Astrocyte (in vitro differentiated cells and primary cell): ENCODE measurements at regions not wholly inside any gene's neighbourhood (a gene's known extent, or its start where the extent isn't known, plus 50 kb on each side); places are given as distances from the start of the nearest gene placed in this dataset.

Experiments
- DNase-seq: peaks from one replicate; pipeline ENCODE4 v3.0.0-alpha.2; 2010; ENCODE audit warnings: low read depth
- FAIRE-seq: peaks from 2 replicates; lab custom pipeline; 2011; peaks lifted over from hg19 to GRCh38; lab: Jason Lieb, UNC
- H2AFZ ChIP-seq: 2 replicates; pipeline ENCODE4 v1.6.0; 2012; ENCODE audit warnings: low read depth, low read length, inconsistent platforms
- H3K27ac ChIP-seq: 2 replicates; pipeline ENCODE4 v1.5.1; 2011; ENCODE audit warnings: low read depth, low read length, inconsistent platforms
- H3K27me3 ChIP-seq: 2 replicates; pipeline ENCODE4 v1.6.0; 2011; ENCODE audit warnings: low read length, inconsistent platforms; ENCODE audit not compliant: insufficient read depth
- H3K36me3 ChIP-seq: 2 replicates; pipeline ENCODE4 v1.5.1; 2011; ENCODE audit warnings: low read length, inconsistent platforms; ENCODE audit not compliant: insufficient read depth
- H3K4me1 ChIP-seq: 2 replicates; pipeline ENCODE4 v1.5.1; 2011; ENCODE audit warnings: low read length, inconsistent platforms; ENCODE audit not compliant: insufficient read depth
- H3K4me2 ChIP-seq: 2 replicates; pipeline ENCODE4 v1.6.0; 2012; ENCODE audit warnings: low read length, inconsistent platforms
- H3K4me3 ChIP-seq: 2 replicates; pipeline ENCODE4 v1.5.1; 2011; ENCODE audit warnings: low read depth, mild to moderate bottlenecking, low read length, inconsistent platforms; ENCODE audit not compliant: insufficient read depth
- H3K79me2 ChIP-seq: 2 replicates; pipeline ENCODE4 v1.6.0; 2012; ENCODE audit warnings: mild to moderate bottlenecking, low read length, inconsistent platforms; ENCODE audit not compliant: insufficient read depth
- H3K9ac ChIP-seq: 2 replicates; pipeline ENCODE4 v1.6.0; 2012; ENCODE audit warnings: mild to moderate bottlenecking, low read length, inconsistent platforms
- H3K9me3 ChIP-seq: 2 replicates; pipeline ENCODE4 v1.5.1; 2012; ENCODE audit warnings: low read depth, mild to moderate bottlenecking, low read length, inconsistent platforms; ENCODE audit not compliant: insufficient read depth
- H4K20me1 ChIP-seq: 2 replicates; pipeline ENCODE4 v1.6.0; 2012; ENCODE audit warnings: low read length, inconsistent platforms; ENCODE audit not compliant: insufficient read depth
- H3K27ac Mint-ChIP-seq: one replicate; pipeline ENCODE4 v1.8.0; 2021; ENCODE audit warnings: mild to moderate bottlenecking, mixed read lengths; ENCODE audit not compliant: unreplicated experiment
- H3K27me3 Mint-ChIP-seq: one replicate; pipeline ENCODE4 v1.8.0; 2021; ENCODE audit warnings: low read depth, mixed read lengths; ENCODE audit not compliant: unreplicated experiment
- H3K36me3 Mint-ChIP-seq: one replicate; pipeline ENCODE4 v1.8.0; 2021; ENCODE audit warnings: low read depth, mixed read lengths; ENCODE audit not compliant: unreplicated experiment
- H3K4me1 Mint-ChIP-seq: one replicate; pipeline ENCODE4 v1.8.0; 2021; ENCODE audit warnings: low read depth, mixed read lengths; ENCODE audit not compliant: unreplicated experiment
- H3K4me3 Mint-ChIP-seq: one replicate; pipeline ENCODE4 v1.8.0; 2021; ENCODE audit warnings: mild to moderate bottlenecking, moderate library complexity, mixed read lengths; ENCODE audit not compliant: unreplicated experiment
- H3K9me3 Mint-ChIP-seq: one replicate; pipeline ENCODE4 v1.8.0; 2021; ENCODE audit warnings: mild to moderate bottlenecking, mixed read lengths; ENCODE audit not compliant: unreplicated experiment
- CTCF ChIP-seq: IDR thresholded peaks from 2 replicates; pipeline ENCODE4 v1.5.1; 2011; ENCODE audit warnings: low read depth, mild to moderate bottlenecking, inconsistent platforms, low read length, moderate library complexity; ENCODE audit not compliant: insufficient read depth
- EZH2 ChIP-seq: IDR thresholded peaks from 2 replicates; pipeline ENCODE4 v1.6.1; 2012; ENCODE audit warnings: mild to moderate bottlenecking, low read length, inconsistent platforms; ENCODE audit not compliant: insufficient read depth

DNA sequence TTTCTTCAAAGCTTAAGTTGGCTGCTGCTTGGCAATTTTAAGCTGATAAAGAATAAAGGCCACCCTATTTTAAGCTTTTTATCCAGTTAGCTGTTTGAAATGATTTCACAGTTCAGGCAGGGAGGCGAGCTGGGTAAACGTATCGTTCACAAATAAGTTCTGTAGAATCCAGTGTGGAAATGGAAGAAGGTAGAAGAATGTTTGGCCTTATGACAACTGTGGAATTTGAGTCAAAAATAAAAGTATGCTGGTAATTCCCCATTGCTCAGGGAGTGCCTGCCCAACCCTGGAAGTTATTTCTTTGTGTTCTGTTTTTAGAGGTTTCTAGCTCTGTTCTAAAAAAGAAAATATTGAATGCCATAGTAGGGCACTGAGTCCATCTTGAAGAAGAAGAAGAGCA is 113.1 kb downstream of the ARL4A start:
- Histone ChIP-seq H3K79me2 (no peaks in the 10 kb centered on the region), H3K9ac (no peak overlapping the region), H3K27me3 (no peaks in the 10 kb centered on the region), H3K4me2 (no peak overlapping the region), H3K9me3 (no peaks in the 10 kb centered on the region), H3K4me3 (no peak overlapping the region), H3K27ac (no peak overlapping the region), H3K36me3 (no peaks in the 10 kb centered on the region), H2AFZ (no peak overlapping the region), H3K4me1 (no peaks in the 10 kb centered on the region), H4K20me1 (no peaks in the 10 kb centered on the region)
- peaks cover 9% of the 10 kb centered on the region for H3K4me1 Mint-ChIP-seq
- H3K27me3 Mint-ChIP-seq, result no peaks in the 10 kb centered on the region
- H3K9me3 Mint-ChIP-seq, result peaks cover 2% of the 10 kb centered on the region
- H3K36me3 Mint-ChIP-seq, result no peaks in the 10 kb centered on the region
- peak; percentile 18 for DNase-seq
- FAIRE-seq, result no peak
- no peak overlapping the region for H3K27ac Mint-ChIP-seq
- H3K4me3 Mint-ChIP-seq, result no peak overlapping the region
- TF ChIP-seq CTCF (no peak), EZH2 (no peak)

DNA sequence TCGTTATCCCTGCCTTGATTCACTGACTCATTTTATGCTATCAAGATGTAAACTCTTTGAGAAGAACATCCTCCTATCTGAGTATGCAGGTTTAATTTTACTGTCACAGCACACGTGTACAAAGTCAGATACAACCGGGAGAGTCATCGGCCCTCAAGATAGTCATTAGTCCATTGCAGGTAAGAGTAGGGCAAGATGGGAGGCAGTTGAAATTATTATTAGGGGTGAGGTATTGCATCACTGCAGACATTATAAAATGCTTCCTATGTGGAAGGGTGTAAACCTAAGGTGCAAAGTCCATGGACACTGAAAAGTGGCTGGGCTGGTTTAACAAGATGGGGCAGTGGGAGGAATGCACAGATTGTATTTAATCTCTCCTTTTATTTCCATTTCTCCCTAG is 113.7 kb downstream of the ARL4A start:
- FAIRE-seq (no peak), DNase-seq (no peak)
- Histone ChIP-seq H2AFZ (no peak overlapping the region), H3K27ac (no peak overlapping the region), H3K4me3 (no peak overlapping the region), H3K4me2 (no peak overlapping the region), H3K4me1 (no peaks in the 10 kb centered on the region), H3K27me3 (no peaks in the 10 kb centered on the region), H3K9me3 (no peaks in the 10 kb centered on the region), H3K9ac (no peak overlapping the region), H4K20me1 (no peaks in the 10 kb centered on the region), H3K36me3 (no peaks in the 10 kb centered on the region), H3K79me2 (no peaks in the 10 kb centered on the region)
- Mint-ChIP-seq H3K27me3 (no peaks in the 10 kb centered on the region), H3K4me3 (no peak overlapping the region), H3K9me3 (peaks cover 2% of the 10 kb centered on the region), H3K4me1 (peaks cover 9% of the 10 kb centered on the region), H3K36me3 (no peaks in the 10 kb centered on the region), H3K27ac (no peak overlapping the region)
- no peak for TF ChIP-seq CTCF
- TF ChIP-seq EZH2, result no peak

DNA sequence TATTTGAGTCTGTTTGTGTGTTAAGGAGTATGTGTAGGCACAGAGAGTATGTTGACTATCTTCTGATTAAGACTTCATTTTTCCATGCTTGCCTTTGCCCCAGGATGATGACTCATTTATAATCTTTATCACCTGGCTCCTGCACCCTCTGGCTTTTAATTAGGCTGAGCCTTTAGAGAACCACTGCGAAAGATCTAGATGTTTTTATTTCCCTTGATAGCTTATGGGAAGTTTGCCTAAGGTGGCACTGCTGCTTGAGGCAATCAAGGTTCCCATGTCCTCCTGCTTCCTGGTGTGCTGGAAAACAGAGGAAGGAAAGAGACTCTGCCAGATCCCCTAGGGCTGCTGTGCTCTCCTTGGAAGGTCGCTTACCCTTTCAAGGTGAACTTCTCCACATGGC is 114.6 kb downstream of the ARL4A start:
- Mint-ChIP-seq H3K9me3 (peaks cover 2% of the 10 kb centered on the region), H3K4me3 (no peak overlapping the region), H3K27ac (no peak overlapping the region), H3K4me1 (peaks cover 9% of the 10 kb centered on the region), H3K27me3 (no peaks in the 10 kb centered on the region), H3K36me3 (no peaks in the 10 kb centered on the region)
- Histone ChIP-seq H3K9ac (no peak overlapping the region), H3K79me2 (no peaks in the 10 kb centered on the region), H3K27me3 (no peaks in the 10 kb centered on the region), H4K20me1 (no peaks in the 10 kb centered on the region), H3K4me1 (no peaks in the 10 kb centered on the region), H3K9me3 (no peaks in the 10 kb centered on the region), H3K36me3 (no peaks in the 10 kb centered on the region), H3K27ac (no peak overlapping the region), H3K4me2 (no peak overlapping the region), H3K4me3 (no peak overlapping the region), H2AFZ (no peak overlapping the region)
- TF ChIP-seq EZH2, result no peak
- no peak for TF ChIP-seq CTCF
- DNase-seq (no peak), FAIRE-seq (no peak)
